Thymus (tissue), 11 donors: ENCODE measurements at regions not wholly inside any gene's neighbourhood (a gene's known extent, or its start where the extent isn't known, plus 50 kb on each side); places are given as distances from the start of the nearest gene placed in this dataset.
A peak's percentile ranks its signal among the peaks of the same experiment; 100 is the strongest.

Experiments used
- DNase-seq, 9 donors: peaks; one replicate each; pipeline ENCODE4 v3.0.0-alpha.2; 2013; ENCODE audit warnings: low spot score in 9 of 9, low read depth in 6 of 9, missing footprints in 1 of 9
- H3K27ac ChIP-seq, 2 donors: one replicate each; pipeline ENCODE4 v1.5.1; 2013; ENCODE audit warnings: control low read depth in 1 of 2, low read depth in 1 of 2, low read length in 1 of 2, mild to moderate bottlenecking in 1 of 2, moderate library complexity in 1 of 2
- H3K27me3 ChIP-seq, 2 donors: one replicate each; pipeline ENCODE4 v1.5.1; 2013; ENCODE audit warnings: low read length in 1 of 2; ENCODE audit not compliant: control insufficient read depth in 2 of 2, insufficient read depth in 1 of 2
- H3K36me3 ChIP-seq, 2 donors: one replicate each; pipeline ENCODE4 v1.5.1; 2013; ENCODE audit warnings: low read length in 1 of 2, mild to moderate bottlenecking in 1 of 2, moderate library complexity in 1 of 2; ENCODE audit not compliant: control insufficient read depth in 2 of 2, insufficient read depth in 2 of 2
- H3K4me1 ChIP-seq, 2 donors: one replicate each; pipeline ENCODE4 v1.5.1; 2013; ENCODE audit warnings: low read length in 2 of 2; ENCODE audit not compliant: control insufficient read depth in 2 of 2, insufficient read depth in 2 of 2
- H3K4me3 ChIP-seq, 2 donors: one replicate each; pipeline ENCODE4 v1.5.1; 2013; ENCODE audit warnings: low read length in 2 of 2, control low read depth in 1 of 2, mild to moderate bottlenecking in 1 of 2
- H3K9me3 ChIP-seq, 2 donors: one replicate each; pipeline ENCODE4 v1.5.1; 2013; ENCODE audit warnings: low read length in 1 of 2, mild to moderate bottlenecking in 1 of 2; ENCODE audit not compliant: control insufficient read depth in 2 of 2, insufficient read depth in 1 of 2
- WGBS: extraction: QIAGEN DNeasy Blood & Tissue Kit; methylation state at CpG from one replicate; pipeline ENCODE4 v1.1.7; 2013; 5-methylcytosine and 5-hydroxymethylcytosine counted together
- donor health status: healthy.

DNA sequence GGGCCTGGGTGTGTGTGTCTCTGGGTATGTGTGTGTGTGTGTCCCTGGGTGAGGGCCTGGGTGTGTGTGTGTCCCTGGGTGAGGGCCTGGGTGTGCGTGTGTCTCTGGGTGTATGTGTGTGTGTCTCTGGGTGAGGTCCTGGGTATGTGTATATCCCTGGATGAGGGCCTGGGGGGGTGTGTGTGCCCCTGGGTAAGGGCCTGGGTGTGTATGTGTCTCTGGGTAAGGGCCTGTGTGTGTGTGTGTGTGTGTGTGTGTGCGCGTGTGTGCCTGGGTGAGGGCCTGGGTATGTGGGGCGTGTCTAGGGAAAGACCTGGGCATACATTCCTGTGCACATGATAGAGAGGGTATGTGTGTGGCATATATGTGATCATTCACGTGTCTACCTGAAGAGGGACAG lies 155.1 kb upstream of the ZC3H12A start:
- Histone ChIP-seq H3K36me3 (no peaks in the 10 kb centered on the region), H3K27ac (no peak overlapping the region), H3K4me3 (no peak overlapping the region), H3K27me3 (peaks cover 5 to 51% of the 10 kb centered on the region in 2 donors), H3K9me3 (peaks cover 1 to 6% of the 10 kb centered on the region in 2 donors), H3K4me1 (no peaks in the 10 kb centered on the region)
- 84% methylated on average over 5 of the region's 5 CpGs for WGBS
- DNase-seq, result no peak

DNA sequence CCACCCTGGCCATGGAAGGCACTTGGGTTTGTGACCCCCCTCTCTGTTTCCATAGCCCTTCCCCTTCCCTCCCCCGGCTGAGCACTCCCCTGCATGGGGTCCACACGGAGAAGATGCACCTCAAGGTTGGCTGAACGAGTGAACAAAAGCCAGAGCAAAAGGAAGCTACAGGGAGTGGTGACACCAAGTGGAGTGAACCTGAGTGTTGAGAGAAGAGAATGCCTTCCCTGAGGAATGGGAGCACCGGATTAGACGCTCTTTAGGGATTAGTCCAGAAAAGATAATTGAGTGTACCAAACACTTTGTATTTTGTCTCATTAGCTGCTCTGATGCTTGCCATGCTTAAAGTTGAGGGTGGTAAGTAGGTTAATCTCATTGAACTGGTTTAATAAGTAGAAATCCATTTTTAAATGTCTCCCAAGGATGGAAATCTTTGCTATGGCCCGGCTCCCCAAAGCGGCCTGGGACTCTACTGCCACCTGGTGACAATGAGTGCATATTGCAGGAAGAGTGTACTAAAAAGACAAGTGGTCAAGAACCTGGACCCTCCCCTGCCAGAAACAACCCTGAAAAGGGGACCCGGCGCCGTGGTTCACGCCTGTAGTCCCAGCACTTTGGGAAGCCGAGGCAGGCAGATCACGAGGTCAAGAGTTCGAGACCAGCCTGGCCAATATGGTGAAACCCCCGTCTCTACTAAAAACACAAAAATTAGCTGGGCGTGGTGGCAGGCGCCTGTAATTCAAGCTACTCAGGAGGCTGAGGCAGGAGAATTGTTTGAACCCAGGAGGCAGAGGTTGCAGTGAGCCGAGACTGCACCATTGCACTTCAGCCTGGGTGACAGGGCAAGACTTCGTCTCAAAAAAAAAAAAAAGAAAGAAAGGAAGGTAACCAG lies 150.6 kb upstream of the ZC3H12A start:
- H3K27me3 ChIP-seq, result peaks cover 0 to 14% of the 10 kb centered on the region in 2 donors
- DNase-seq, result peak in 1 of 9 donors; percentile 2
- no peaks in the 10 kb centered on the region for H3K4me1 ChIP-seq
- 40% methylated on average over 19 of the region's 19 CpGs for WGBS
- no peak overlapping the region for H3K4me3 ChIP-seq
- H3K27ac ChIP-seq, result no peak overlapping the region
- no peaks in the 10 kb centered on the region for H3K36me3 ChIP-seq
- H3K9me3 ChIP-seq, result peaks cover 1 to 6% of the 10 kb centered on the region in 2 donors

GRCh38 chr1:37325010-37325409 lies 149.4 kb upstream of the ZC3H12A start:
- Histone ChIP-seq H3K27ac (no peak overlapping the region), H3K4me3 (no peak overlapping the region), H3K9me3 (peaks cover 1 to 6% of the 10 kb centered on the region in 2 donors), H3K27me3 (peaks cover 0 to under 1% of the 10 kb centered on the region in 2 donors), H3K4me1 (no peaks in the 10 kb centered on the region), H3K36me3 (no peaks in the 10 kb centered on the region)
- no peak for DNase-seq
- 86% methylated on average over 2 of the region's 2 CpGs for WGBS

- Histone ChIP-seq H3K4me3 (no peak overlapping the region), H3K4me1 (no peaks in the 10 kb centered on the region), H3K27me3 (no peaks in the 10 kb centered on the region), H3K9me3 (peaks cover 1 to 6% of the 10 kb centered on the region in 2 donors), H3K27ac (no peak overlapping the region), H3K36me3 (no peaks in the 10 kb centered on the region)
- no peak for DNase-seq
- 71% methylated on average over 11 of the region's 11 CpGs for WGBS
Observed at GRCh38 chr1:37325509-37326437, 148.6 kb upstream of the ZC3H12A start.

- no peaks in the 10 kb centered on the region for H3K9me3 ChIP-seq
- no peaks in the 10 kb centered on the region for H3K4me1 ChIP-seq
- DNase-seq, result no peak
- H3K36me3 ChIP-seq, result no peaks in the 10 kb centered on the region
- WGBS, result 91% methylated on average over 9 of the region's 9 CpGs
- no peak overlapping the region for H3K27ac ChIP-seq
- H3K27me3 ChIP-seq, result no peaks in the 10 kb centered on the region
- no peak overlapping the region for H3K4me3 ChIP-seq
Observed at GRCh38 chr1:37332126-37332525, 142.3 kb upstream of the ZC3H12A start.

DNA sequence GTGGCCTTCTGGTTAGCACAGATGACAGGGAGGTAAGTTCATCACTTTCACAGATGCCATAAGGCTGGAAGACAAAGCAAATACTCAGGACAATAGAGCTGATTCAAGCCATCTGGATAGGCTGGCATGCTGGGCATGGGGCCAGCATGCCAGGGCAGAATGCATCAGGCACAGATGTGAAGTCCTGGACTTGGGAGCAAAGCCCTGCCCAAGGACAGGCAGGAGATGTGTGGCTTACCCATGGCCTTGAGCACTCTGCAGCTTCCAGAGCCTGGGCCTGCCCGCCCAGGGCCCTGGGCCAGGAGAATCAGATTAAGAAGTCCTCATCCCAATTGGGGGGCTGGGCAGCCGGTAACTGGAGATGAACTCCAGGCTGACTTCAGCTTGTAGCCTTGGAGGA lies 135.7 kb upstream of the ZC3H12A start:
- Histone ChIP-seq H3K27me3 (no peaks in the 10 kb centered on the region), H3K36me3 (no peaks in the 10 kb centered on the region), H3K9me3 (no peaks in the 10 kb centered on the region), H3K4me1 (no peaks in the 10 kb centered on the region), H3K4me3 (no peak overlapping the region), H3K27ac (no peak overlapping the region)
- 96% methylated on average over 2 of the region's 2 CpGs for WGBS
- no peak for DNase-seq

DNA sequence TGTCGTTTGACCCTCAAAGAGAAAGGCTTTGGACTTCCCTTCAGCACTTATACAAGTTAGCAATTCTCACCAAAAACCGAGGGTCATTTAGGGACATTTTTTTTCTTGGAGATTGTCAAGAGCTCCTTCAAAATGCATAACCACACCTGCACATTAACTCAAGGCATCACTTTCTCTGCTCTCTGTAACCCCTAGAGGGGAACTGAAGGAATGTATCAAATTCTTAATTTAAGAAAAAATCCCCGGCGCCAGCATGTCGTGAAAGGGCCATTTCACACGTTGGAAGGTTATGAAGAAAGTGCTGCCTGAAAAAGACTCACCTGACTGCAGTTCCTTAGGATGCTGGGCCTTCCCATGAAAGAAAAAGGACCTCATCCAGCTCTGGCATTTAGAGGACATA lies 131.6 kb upstream of the ZC3H12A start:
- WGBS, result 40% methylated on average over 6 of the region's 6 CpGs
- DNase-seq, result no peak
- H3K4me3 ChIP-seq, result no peak overlapping the region
- H3K27ac ChIP-seq, result no peak overlapping the region
- no peaks in the 10 kb centered on the region for H3K27me3 ChIP-seq
- H3K9me3 ChIP-seq, result no peaks in the 10 kb centered on the region
- no peaks in the 10 kb centered on the region for H3K36me3 ChIP-seq
- no peaks in the 10 kb centered on the region for H3K4me1 ChIP-seq

- Histone ChIP-seq H3K27ac (no peak overlapping the region), H3K36me3 (no peaks in the 10 kb centered on the region), H3K27me3 (no peaks in the 10 kb centered on the region), H3K9me3 (no peaks in the 10 kb centered on the region), H3K4me1 (no peaks in the 10 kb centered on the region), H3K4me3 (no peak overlapping the region)
- DNase-seq, result no peak
- WGBS, result 93% methylated on average over 8 of the region's 8 CpGs
Observed at GRCh38 chr1:37347104-37347649, 127.2 kb upstream of the ZC3H12A start.

DNA sequence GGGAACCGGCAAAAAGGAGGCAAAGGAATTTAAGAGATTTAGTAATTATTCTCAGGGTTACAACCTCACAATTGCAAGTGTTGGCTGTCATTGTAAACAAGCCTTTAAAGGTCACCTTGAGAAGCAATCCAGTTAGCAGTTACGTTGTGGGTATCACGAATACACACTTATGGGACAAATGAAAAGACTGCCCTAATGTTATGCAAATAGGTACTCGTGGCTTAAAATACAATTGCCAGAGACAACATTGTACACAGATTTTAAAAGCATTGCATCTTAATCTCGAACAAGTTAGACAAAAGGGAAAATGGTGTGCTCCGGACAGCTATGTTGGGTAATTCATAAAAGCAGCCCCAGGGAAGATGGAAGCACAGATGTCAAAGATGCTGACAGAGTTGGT lies 120.5 kb upstream of the ZC3H12A start:
- DNase-seq, result no peak
- Histone ChIP-seq H3K27me3 (no peaks in the 10 kb centered on the region), H3K27ac (no peak overlapping the region), H3K9me3 (no peaks in the 10 kb centered on the region), H3K4me3 (no peak overlapping the region), H3K36me3 (no peaks in the 10 kb centered on the region), H3K4me1 (no peaks in the 10 kb centered on the region)
- 70% methylated on average over 6 of the region's 6 CpGs for WGBS
